LNCAP (cell line): ENCODE measurements at regions not wholly inside any gene's neighbourhood (a gene's known extent, or its start where the extent isn't known, plus 50 kb on each side); places are given as distances from the start of the nearest gene placed in this dataset.

Experiments used
- TF ChIP-seq, protein P1 (sequence below): fragments of 450-650 bp; IDR thresholded peaks from 2 replicates; pipeline ENCODE4 v1.5.1; 2017; ENCODE audit warnings: mild to moderate bottlenecking

DNA sequence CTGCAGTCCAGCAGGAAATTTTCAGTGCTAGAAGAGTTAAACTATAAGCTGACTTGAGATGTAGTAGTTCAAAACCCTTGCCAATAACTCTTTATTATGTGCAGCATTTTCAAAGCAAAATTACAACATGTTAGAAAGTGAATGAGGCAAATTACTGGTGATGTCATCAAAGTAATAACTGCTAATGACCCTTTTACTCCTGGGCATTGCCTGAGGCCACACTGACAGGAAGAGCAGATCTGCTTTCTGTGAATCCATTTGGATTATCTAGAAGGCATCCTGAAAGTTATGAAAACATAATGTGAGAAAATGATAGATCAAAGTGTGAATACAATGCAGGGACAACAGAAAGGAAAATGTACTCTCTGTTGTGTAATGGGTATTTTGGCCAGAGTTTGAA lies 139.6 kb upstream of the TRIB2 start:
- TF ChIP-seq, protein P1, sequence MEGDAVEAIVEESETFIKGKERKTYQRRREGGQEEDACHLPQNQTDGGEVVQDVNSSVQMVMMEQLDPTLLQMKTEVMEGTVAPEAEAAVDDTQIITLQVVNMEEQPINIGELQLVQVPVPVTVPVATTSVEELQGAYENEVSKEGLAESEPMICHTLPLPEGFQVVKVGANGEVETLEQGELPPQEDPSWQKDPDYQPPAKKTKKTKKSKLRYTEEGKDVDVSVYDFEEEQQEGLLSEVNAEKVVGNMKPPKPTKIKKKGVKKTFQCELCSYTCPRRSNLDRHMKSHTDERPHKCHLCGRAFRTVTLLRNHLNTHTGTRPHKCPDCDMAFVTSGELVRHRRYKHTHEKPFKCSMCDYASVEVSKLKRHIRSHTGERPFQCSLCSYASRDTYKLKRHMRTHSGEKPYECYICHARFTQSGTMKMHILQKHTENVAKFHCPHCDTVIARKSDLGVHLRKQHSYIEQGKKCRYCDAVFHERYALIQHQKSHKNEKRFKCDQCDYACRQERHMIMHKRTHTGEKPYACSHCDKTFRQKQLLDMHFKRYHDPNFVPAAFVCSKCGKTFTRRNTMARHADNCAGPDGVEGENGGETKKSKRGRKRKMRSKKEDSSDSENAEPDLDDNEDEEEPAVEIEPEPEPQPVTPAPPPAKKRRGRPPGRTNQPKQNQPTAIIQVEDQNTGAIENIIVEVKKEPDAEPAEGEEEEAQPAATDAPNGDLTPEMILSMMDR, result no peak

DNA sequence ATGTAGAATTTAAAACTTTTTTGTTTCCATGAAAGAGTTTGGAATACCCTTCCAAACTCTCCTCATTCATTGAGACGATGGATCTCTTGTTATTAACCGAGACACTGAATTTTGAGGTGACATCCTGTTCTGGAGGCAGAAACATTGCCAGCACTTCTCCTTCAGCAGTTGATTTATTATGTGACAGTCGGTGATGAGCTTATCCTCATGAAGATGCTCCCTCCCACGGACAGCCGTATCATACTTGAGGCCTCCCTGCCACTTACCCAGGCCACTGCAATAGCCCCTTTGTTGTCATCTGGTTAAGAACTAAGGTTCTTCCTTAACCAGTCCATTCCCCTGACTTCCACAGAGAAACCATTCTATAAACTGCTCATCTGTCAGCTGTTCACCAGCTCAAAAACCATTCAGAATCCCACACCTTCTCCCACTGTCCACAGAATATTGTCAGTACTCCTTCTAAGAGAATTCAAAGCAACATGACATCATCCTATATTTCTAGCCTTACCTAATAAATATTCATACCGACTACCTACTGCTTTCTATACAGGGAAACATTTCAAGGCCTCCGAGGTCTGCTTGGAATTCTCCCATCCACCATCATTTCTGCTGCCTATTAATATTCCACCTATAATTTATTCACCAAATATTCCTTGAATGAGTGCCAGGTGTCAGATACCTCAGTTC lies 139.0 kb upstream of the TRIB2 start:
- TF ChIP-seq, protein P1, result no peak

DNA sequence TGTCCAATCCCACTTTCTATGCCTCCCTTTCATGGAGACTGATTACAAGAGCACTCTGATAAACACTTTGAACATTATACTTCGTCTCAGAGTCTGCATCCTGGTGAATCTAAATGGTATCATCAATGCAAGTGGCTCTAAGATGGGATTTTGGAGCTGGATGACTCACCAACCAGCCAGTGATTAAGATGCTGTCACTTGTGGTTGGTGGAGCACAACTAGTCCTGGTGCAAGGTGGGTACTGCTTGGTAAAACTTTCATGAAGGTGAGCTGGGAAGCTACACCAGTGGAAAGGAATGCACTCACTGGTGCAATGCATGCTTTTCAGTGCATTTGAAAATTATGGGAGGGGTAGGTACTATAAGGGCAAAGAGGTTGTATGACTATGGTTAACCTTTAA lies 137.7 kb upstream of the TRIB2 start:
- TF ChIP-seq, protein P1, result no peak

DNA sequence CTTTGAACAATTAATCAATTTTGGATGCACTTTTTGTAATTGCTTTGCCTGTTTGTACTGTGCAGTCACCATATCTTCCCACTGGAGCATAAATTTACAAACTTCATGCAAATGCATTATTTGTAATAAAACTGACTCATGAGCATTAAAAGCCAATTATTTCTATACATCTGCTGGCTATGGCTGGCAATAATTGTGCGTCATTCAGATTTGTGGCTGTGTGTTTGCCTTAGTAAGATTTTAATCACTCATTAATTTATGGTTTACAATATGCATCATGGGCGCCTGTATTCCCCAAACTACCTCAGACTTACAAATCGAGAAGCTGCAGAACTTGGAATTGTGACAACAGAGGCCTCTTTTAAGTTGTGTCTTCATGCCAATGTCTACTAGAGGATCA lies 132.4 kb upstream of the TRIB2 start:
- TF ChIP-seq, protein P1, result no peak

DNA sequence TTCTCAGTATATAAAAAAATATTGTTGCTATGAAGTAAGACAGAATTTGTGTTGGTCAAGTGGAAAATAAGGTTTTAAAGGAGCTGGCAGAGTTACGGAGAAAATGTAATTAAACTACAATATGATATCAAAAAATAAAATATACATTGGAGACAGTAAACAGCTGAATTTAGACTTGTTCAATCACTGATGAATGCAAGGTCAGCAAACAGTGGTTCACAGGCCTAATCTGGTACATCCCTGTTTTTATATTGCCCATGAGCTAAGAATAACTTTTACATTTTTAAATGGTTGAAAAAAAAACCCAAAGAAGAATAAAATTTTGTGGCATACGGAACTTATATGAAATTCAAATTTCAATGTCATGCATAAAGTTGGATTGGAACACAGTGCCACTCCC lies 131.0 kb upstream of the TRIB2 start:
- TF ChIP-seq, protein P1, result no peak

DNA sequence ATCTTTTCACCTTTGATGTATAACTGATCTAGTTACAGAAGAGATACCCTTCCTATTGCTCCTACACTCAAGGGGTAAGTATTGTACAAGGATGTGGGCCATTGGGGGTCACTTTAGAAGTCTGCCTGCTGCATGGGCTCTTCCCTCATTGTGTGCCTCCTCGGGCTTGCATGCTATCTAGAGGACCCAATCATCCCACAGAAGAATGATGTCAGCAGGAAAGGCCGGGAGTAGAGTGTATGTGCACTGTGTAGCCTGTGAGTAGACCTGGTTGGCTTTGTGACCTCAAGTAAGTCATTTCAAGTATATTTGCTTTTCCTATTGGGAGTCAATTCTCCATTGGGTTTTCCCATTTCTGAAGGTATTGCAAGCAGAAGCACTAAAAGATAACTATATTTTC lies 129.5 kb upstream of the TRIB2 start:
- TF ChIP-seq, protein P1, result no peak

DNA sequence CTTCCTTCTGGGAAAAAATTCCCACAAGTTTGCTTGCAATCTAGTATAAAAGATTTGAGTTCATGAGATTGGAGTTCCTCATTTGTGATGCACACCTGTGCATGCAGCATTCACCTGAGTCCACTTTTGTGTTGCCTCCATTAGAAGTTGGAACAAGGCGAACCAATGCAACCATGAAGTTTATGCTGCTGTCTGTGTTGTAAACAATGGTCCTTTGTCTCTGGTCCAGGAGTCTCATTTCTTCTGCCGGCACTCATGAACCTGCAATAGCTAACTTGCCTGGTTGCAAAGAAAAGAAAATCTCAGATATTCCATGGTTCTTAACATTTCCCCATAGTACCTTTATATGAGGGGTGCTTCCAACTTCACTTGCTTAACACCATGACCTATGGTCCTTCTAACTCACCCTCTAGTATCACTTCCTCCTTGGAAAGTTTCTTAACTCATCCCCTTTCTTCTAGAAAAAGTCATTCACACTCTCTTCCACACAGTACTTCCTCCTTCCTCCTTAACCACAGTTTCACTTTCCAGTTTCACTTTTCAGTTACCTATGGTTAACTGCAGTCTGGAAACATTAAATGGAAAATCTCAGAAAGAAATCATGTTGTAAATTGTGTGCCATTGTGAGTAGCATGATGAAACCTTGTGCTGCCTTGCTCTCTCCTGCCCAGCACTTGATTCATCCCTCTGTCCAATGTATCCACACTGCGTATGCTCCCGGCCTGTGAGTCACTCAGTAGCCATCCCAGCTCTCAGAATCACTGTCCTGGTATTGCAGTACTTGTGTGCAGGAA lies 128.8 kb upstream of the TRIB2 start:
- TF ChIP-seq, protein P1, result no peak
